ENCODE measurements at regions not wholly inside any gene's neighbourhood (a gene's known extent, or its start where the extent isn't known, plus 50 kb on each side); places are given as distances from the start of the nearest gene placed in this dataset.

- H3K4me1 ChIP-seq (ENCODE audit: control insufficient read depth, insufficient read depth, low read length), result no peaks in the 10 kb centered on the region
- H3K27ac ChIP-seq (ENCODE audit: extremely low read depth, low read depth, low read length), result no peak overlapping the region
- ChIA-PET POLR2A (interaction anchor here (0.7 kb wide), 1 partner anchor 830 kb away, joined by 3 read pairs; no protein-coding TSS in a partner anchor), CTCF (interaction anchor here (0.5 to 0.6 kb wide), 2 partner anchors 235 to 292 kb away, joined by 3 to 5 read pairs; no protein-coding TSS in a partner anchor)
- no peak overlapping the region for H3K4me3 ChIP-seq (ENCODE audit: low read depth, low read length)
- no peaks in the 10 kb centered on the region for H3K9me3 ChIP-seq (ENCODE audit: control insufficient read depth, insufficient read depth, low read depth, low read length)
- no peaks in the 10 kb centered on the region for H3K36me3 ChIP-seq (ENCODE audit: control insufficient read depth in 2 of 2, insufficient read depth in 1 of 2, low read length in 2 of 2)
- no peak for TF ChIP-seq ZNF266 (tag by site-specific recombination; IDR thresholded peaks at IDR 0.05; ENCODE audit: low read depth)
- no peak for TF ChIP-seq ZNF19 (tag by site-specific recombination; IDR thresholded peaks at IDR 0.05; ENCODE audit: low read depth)
- TF ChIP-seq REPIN1 (tag by site-specific recombination; IDR thresholded peaks at IDR 0.05; ENCODE audit: low read depth), result no peak
- TF ChIP-seq PRDM1 (tag by site-specific recombination; IDR thresholded peaks at IDR 0.05), result no peak
- no peak for TF ChIP-seq ZNF157 (tag by site-specific recombination; IDR thresholded peaks at IDR 0.05)
- no peak for TF ChIP-seq ZIC2 (tag by site-specific recombination; IDR thresholded peaks at IDR 0.05)
- TF ChIP-seq ZNF391 (tag by site-specific recombination; IDR thresholded peaks at IDR 0.05; ENCODE audit: borderline replicate concordance, low read depth), result no peak
- no peak for TF ChIP-seq ZNF658 (tag by site-specific recombination; IDR thresholded peaks at IDR 0.05)
- no peak for TF ChIP-seq EGR2 (tag by site-specific recombination; IDR thresholded peaks at IDR 0.05; ENCODE audit: low read depth)
- no peak for TF ChIP-seq ZBTB21 (tag by site-specific recombination; IDR thresholded peaks at IDR 0.05)
These were observed 118.4 kb upstream of the REG3G start for GRCh38 chr2:78907089-78907488.

GRCh38 chr2:78908973-78909372 is 116.5 kb upstream of the REG3G start:
- H3K4me1 ChIP-seq (ENCODE audit: control insufficient read depth, insufficient read depth, low read length), result no peaks in the 10 kb centered on the region
- no peak overlapping the region for H3K27ac ChIP-seq (ENCODE audit: extremely low read depth, low read depth, low read length)
- no peaks in the 10 kb centered on the region for H3K36me3 ChIP-seq (ENCODE audit: control insufficient read depth in 2 of 2, insufficient read depth in 1 of 2, low read length in 2 of 2)
- H3K4me3 ChIP-seq (ENCODE audit: low read depth, low read length), result no peak overlapping the region
- ChIA-PET POLR2A (no interaction called here), CTCF (interaction anchor here (0.6 kb wide), 1 partner anchor 11 kb away, joined by 3 read pairs; no protein-coding TSS in a partner anchor)
- TF ChIP-seq ZSCAN5A (tag by site-specific recombination; IDR thresholded peaks at IDR 0.05), result no peak
- TF ChIP-seq TRIM28 (IDR thresholded peaks at IDR 0.05; ENCODE audit: borderline replicate concordance, low read length), result no peak
- no peak for TF ChIP-seq ZFP3 (tag by site-specific recombination; IDR thresholded peaks at IDR 0.05; ENCODE audit: low read depth)
- TF ChIP-seq ZNF510 (tag by site-specific recombination; IDR thresholded peaks at IDR 0.05; ENCODE audit: insufficient replicate concordance), result no peak
- TF ChIP-seq ZNF266 (tag by site-specific recombination; IDR thresholded peaks at IDR 0.05; ENCODE audit: low read depth), result no peak
- no peak for TF ChIP-seq ZBTB1 (tag by site-specific recombination; IDR thresholded peaks at IDR 0.05)
- no peak for TF ChIP-seq ZBTB49 (tag by site-specific recombination; IDR thresholded peaks at IDR 0.05; ENCODE audit: low read depth)
- no peak for TF ChIP-seq ZNF518A (tag by site-specific recombination; conservative IDR thresholded peaks at IDR 0.05; ENCODE audit: low read depth)
- no peak for TF ChIP-seq OVOL3 (tag by site-specific recombination; IDR thresholded peaks at IDR 0.05)
- no peak for TF ChIP-seq KLF1 (tag by site-specific recombination; IDR thresholded peaks at IDR 0.05)
- TF ChIP-seq ZNF580 (tag by site-specific recombination; IDR thresholded peaks at IDR 0.05), result no peak
- no peak for TF ChIP-seq ZNF692 (tag by site-specific recombination; IDR thresholded peaks at IDR 0.05)
- TF ChIP-seq PRDM1 (tag by site-specific recombination; IDR thresholded peaks at IDR 0.05), result no peak
- no peak for TF ChIP-seq PBX3 (CRISPR knock-in tag; IDR thresholded peaks at IDR 0.05)
- no peak for TF ChIP-seq ZNF843 (tag by site-specific recombination; IDR thresholded peaks at IDR 0.05)
- H3K9me3 ChIP-seq (ENCODE audit: control insufficient read depth, insufficient read depth, low read depth, low read length), result no peaks in the 10 kb centered on the region

All from HEK293 (cell line).